ENCODE measurements at regions not wholly inside any gene's neighbourhood (a gene's known extent, or its start where the extent isn't known, plus 50 kb on each side); places are given as distances from the start of the nearest gene placed in this dataset.

GRCh38 chr7:10205696-10206095 is 768.0 kb upstream of the PHF14 start:
- TF ChIP-seq POLR2AphosphoS5 (IDR thresholded peaks at IDR 0.05; ENCODE audit: low read depth, low read length), result no peak
- TF ChIP-seq, protein P1, sequence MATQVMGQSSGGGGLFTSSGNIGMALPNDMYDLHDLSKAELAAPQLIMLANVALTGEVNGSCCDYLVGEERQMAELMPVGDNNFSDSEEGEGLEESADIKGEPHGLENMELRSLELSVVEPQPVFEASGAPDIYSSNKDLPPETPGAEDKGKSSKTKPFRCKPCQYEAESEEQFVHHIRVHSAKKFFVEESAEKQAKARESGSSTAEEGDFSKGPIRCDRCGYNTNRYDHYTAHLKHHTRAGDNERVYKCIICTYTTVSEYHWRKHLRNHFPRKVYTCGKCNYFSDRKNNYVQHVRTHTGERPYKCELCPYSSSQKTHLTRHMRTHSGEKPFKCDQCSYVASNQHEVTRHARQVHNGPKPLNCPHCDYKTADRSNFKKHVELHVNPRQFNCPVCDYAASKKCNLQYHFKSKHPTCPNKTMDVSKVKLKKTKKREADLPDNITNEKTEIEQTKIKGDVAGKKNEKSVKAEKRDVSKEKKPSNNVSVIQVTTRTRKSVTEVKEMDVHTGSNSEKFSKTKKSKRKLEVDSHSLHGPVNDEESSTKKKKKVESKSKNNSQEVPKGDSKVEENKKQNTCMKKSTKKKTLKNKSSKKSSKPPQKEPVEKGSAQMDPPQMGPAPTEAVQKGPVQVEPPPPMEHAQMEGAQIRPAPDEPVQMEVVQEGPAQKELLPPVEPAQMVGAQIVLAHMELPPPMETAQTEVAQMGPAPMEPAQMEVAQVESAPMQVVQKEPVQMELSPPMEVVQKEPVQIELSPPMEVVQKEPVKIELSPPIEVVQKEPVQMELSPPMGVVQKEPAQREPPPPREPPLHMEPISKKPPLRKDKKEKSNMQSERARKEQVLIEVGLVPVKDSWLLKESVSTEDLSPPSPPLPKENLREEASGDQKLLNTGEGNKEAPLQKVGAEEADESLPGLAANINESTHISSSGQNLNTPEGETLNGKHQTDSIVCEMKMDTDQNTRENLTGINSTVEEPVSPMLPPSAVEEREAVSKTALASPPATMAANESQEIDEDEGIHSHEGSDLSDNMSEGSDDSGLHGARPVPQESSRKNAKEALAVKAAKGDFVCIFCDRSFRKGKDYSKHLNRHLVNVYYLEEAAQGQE (IDR thresholded peaks at IDR 0.05; ENCODE audit: insufficient read depth in 1 of 2, low read depth in 2 of 2, low read length in 2 of 2), result no peak
- no peak for TF ChIP-seq TAF1 (IDR thresholded peaks at IDR 0.05; ENCODE audit: borderline replicate concordance, insufficient read depth, low read length)
- no peak for TF ChIP-seq SIN3A (IDR thresholded peaks at IDR 0.05; ENCODE audit: borderline replicate concordance, insufficient read depth, low read length)

Data from PFSK-1 (cell line).